HG03103 (cell line): ENCODE measurements at regions not wholly inside any gene's neighbourhood (a gene's known extent, or its start where the extent isn't known, plus 50 kb on each side); places are given as distances from the start of the nearest gene placed in this dataset.
"Not testable (repeated sequence)": the region's sequence is repeated elsewhere in the genome, so short reads cannot be mapped to it uniquely, and the experiment has no call there.

Experiments
- ATAC-seq: cut with Tn5 transposase; IDR thresholded peaks from one replicate; pipeline ENCODE4 v1.9.1; 2021; ENCODE audit warnings: low read depth; ENCODE audit not compliant: unreplicated experiment

DNA sequence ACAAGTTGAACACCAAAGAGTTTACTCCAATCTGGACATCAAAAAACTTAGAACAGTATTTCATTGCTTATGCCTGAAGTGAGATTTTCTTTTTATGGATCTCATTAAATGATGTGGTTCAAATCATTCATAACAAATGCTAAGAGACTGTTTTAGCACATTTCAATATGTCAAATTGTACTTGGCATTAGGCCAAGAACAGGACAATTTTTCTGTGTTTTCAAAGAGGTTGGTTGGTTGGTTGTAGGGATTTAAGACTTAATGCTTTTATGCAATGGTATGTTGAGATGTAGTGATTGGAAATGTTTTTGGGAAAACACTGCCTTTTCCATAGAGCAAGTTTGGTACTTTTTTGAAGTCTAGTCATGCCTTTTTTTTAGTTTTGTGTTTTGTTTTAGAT is 510.4 kb downstream of the ZNF674 start:
- ATAC-seq: no peak

DNA sequence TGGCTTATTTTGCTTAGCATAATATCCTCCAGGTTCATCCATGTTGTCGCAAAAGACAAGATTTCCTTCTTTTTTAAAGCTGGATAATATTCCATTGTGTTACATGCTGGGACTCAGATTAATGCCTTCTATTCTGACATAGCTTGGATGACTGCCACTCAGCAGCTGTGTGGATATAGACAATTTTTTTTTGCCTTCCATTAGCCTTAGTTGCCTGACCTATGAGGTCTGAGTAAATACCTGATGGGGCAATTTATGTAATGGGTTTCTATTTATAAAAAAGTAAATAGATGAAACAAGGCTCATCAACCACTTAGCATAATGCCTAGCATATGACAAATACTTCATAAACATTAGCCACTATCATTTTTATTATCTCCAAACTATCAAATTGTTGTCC is 515.4 kb downstream of the ZNF674 start:
- no peak for ATAC-seq

GRCh38 chrX:46016296-46016695 is 528.9 kb downstream of the ZNF674 start:
- no peak for ATAC-seq

DNA sequence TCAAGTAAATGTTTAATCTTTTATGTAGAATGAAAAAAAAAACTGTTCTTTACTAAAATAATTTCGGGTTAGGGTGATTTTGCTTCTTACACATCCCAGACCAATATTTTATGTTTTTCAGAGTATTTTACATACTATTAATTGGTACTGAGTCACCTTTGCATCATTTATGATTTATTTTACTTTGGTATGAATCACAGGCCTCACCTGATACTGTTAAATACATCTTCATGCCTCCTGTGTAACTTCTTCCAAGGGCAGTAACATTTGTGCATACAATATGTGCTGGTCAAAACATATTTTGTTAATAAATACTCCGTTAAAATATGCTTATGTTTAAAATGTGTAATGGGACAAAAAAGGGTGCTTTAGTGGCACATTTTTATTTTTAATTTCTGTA is 529.6 kb downstream of the ZNF674 start:
- no peak for ATAC-seq

DNA sequence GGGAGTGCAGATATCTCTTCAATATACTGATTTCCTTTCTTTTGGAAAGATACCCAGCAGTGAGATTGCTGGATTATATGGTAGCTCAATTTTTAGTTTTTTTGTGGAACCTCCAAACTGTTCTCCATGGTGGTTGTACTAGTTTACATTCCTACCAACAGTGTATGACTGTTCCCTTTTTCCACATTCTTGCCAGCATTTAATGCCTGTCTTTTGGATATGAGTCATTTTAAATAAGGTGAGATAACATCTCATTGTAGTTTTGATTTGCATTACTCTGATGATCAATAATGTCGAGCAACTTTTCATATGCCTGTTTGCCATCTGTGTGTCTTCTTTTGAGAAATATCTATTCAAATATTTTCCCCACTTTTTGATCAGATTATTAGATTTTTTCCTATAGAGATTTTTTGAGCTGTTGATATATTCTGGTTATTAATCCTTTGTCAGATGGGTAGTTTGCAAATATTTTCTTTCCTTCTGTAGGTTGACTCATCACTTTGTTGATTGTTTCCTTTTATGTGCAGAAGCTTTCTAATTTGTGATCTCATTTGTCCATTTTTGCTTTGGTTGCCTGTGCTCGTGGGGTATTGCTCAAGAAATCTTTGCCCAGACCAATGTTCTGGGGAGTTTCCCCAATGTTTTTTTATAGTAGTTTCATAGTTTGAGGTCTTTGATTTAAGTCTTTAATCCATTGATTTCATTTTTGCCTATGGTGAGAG is 552.7 kb downstream of the ZNF674 start:
- ATAC-seq: no peak

GRCh38 chrX:45986971-45987370 is 558.2 kb downstream of the ZNF674 start:
- ATAC-seq: no peak

DNA sequence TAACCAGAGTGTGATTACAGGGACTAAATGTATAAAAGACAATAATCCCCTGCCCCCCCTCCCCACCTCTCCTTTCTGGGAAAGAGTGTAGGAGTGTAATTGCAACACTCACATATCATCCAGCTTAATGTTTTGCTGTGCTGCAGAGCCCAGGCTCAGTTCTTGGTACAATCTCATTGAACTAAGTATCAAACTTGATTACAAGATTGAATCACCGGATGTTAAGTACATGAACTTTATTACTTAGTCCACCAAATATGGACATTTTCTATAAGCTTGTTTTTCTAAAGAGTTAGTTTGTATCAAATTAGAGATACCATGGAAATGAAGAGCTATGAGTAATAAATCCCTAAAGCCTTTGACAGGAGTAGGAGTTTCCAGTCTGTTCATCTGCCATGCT is 559.1 kb downstream of the ZNF674 start:
- no peak for ATAC-seq

DNA sequence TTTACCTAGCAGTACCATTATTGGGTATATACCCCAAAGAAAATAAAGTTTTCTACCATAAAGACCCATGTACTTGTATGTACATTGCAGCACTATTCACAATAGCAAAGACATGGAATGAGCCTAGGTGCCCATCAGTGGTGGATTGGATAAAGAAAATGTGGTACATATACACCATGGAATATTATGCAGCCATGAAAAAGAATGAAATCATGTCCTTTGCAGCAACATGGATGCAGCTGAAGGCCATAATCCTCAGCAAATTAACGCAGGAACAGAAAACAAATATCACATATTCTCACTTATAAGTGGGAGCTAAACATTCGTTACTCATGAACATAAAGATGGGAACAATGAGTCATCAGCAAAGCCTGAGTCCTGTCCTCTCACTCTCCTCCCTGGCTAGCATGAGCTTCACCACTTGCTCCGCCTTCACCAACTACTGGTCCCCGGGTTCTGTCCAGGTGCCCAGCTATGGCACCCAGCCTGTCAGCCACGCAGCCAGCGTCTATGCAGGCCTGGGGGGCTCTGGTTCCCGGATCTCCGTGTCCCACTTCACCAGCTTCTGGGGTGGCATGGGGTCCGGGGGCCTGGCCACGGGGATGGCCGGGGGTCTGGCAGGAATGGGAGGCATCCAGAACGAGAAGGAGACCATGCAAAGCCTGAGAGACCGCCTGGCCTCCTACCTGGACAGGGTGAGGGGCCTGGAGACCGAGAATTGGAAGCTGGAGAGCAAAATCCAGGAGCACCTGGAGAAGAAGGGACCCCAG is 562.1 kb downstream of the ZNF674 start:
- not testable (repeated sequence) for ATAC-seq

DNA sequence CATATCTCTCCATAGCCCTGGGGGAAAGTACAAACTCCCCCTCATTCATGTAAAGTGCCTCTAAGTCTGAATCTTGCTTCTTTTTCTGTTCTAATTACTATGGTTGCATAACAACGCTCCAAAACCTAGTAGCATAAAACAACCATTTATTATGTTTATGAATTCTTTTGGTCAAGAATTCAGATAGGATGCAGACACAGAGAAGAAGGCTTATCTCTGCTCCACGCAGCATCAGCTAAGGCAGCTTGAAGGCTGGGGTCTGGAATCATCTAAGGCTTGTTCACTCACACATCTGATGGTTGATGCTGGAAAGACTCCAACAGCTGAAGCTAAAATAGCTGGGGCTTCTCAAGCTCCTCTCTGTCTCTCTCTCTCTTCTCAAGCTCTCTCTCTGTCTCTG is 564.5 kb downstream of the ZNF674 start:
- no peak for ATAC-seq

DNA sequence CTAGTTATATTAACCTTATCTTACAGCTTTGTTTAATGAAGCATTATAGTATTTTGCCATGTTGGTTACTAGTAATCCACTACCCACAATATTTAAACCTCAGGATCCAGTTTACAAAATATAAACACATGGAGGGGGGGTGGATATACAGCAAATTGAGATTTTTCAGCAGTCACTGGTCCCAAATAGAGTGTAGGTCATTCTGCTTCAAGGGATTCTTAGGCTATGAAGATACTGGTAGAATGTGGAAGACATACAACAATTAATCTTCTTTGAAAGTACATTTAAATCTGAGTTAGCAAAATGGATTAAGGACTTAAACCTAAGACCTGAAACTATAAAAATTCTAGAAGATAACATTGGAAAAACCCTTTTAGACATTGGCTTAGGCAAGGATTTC is 569.6 kb downstream of the ZNF674 start:
- no peak for ATAC-seq

DNA sequence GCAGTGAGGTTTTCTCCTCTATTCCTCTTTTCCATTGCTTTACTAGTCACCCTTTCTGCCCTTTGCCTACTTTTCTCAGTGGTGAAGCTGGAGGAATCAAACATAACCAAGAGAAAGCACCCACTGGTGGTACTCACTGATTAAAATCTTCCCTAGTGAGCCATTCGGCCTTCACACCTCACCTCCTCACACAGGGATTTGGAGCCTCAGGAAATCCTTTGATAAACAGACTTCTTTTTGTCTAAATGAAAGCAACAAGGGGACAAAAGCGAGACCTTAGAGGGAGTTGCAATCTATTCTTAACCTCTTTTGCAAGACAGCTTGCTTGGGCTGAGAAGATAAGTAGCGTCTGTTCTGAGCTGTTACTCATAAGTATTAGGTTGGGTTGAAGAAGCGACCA is 572.6 kb downstream of the ZNF674 start:
- ATAC-seq: no peak

DNA sequence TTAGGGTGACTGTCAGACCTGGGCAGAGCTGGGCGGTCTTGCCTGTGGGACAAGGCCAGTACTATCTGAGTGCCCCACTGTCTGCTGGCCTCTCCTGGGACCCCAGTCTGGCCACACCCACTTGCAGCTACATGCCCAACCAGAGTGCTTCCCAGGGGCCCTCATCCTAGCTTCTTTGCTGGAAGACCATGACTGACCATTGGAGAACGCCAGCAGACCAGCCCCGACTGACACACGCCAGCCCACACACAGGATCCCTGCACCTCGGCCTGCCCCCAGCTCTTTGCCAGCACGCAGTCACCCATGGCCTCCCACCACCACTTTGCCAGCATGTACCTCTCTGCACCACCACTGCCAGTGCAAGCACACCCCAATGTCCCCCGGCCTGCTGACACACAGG is 585.7 kb downstream of the ZNF674 start:
- ATAC-seq: no peak

DNA sequence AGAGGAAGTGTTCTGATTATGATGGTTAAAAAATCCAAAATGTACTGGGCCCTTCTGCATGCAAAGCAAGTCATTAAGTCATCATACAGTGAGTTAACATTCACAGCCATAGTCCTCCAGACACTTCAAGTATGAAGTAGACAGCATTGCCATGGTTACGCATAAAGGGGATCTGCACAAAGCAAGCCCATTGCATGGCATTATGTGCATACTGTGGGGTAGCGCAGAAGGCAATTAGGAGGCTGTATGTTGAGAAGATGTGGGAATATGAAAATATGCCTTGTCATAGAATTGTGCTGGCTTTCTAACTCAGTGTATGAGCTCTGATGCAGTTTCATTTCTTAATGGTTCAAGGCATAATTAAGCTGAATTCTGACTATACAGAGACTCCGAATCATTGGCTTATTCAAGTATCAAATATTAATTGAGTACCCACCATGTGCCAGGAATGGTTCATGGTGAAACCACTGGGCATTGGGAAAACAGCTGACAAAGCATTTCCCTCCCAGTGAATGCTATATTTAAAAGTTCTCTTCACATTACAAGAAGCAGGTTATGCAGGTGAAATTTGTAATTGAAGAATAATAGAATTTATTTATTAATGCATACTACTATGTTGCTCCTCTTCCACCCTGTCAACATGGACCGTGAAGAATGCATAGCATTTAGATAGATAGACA is 588.9 kb downstream of the ZNF674 start:
- ATAC-seq: no peak

DNA sequence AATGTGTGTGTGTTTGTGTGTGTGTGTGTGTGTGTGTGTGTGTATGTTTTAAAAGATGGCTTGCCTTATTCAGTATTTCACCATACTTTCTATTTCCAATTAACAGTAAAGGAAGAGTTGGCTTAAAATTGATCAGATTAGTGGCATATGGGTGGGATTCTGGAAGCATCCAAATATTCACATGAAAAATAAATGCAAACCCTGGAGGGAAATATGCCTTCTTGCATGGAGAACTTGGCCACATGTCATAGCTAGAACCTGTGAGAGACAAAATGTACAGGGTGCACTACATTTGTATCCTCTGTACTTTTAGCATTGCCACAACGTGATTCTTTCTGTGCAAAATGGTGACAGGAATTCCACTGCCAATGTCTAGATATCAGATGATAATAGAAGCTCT is 589.6 kb downstream of the ZNF674 start:
- ATAC-seq: no peak

DNA sequence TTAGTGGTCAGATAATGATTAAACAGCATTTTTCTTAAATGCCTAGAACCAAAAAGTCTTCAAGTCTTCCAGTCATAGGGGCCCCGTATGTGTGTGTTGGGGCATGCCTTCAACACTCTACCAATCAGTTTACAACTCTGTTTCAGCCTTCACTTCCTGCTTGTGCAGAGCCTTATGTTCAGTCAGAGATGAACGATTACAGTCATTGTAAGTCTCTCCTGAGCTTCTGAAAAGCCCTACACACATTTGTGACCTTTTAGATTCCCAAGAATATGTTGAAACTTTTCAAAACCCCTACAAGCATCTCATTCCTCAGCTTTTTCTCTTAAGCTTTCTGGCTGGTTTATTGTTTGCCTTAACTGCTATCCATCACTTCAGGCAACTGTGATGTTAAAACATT is 591.2 kb downstream of the ZNF674 start:
- no peak for ATAC-seq

GRCh38 chrX:45952030-45952429 is 593.2 kb downstream of the ZNF674 start:
- ATAC-seq: no peak

- no peak for ATAC-seq
Measured at GRCh38 chrX:45935408-45935807, 609.8 kb downstream of the ZNF674 start.

GRCh38 chrX:45912316-45912715 is 632.9 kb downstream of the ZNF674 start:
- ATAC-seq: no peak

GRCh38 chrX:45907786-45908185 is 637.4 kb downstream of the ZNF674 start:
- no peak for ATAC-seq

DNA sequence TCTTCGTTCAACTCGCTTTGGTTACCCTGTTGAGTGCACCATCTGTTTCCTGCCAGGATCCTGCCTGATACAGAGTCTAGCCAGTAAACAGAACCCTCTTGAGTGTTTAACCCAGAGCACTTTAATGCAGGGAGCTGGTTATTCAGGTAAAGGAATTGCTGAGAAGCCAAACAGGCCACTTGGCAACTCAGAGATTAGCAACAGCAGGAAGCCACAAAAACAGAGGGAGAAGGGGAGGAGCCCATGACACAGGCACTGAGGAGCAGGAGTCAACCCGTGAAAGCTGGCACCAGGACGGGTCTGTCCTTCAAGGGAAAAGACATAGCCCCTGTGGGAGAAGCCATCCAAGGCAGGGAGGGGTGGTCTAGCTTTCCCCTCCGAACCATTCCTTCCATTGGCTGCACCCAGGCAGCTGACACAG is 641.4 kb downstream of the ZNF674 start:
- no peak for ATAC-seq

GRCh38 chrX:45900766-45901615 is 644.2 kb downstream of the ZNF674 start:
- ATAC-seq: no peak
